ENCODE measurements at regions not wholly inside any gene's neighbourhood (a gene's known extent, or its start where the extent isn't known, plus 50 kb on each side); places are given as distances from the start of the nearest gene placed in this dataset.
"Not testable (repeated sequence)": the region's sequence is repeated elsewhere in the genome, so short reads cannot be mapped to it uniquely, and the experiment has no call there.

GRCh38 chrX:125236955-125237354, 82.7 kb upstream of the TEX13C start (continued):
- TF ChIP-seq PATZ1 (CRISPR knock-in tag; IDR thresholded peaks at IDR 0.05; ENCODE audit: borderline replicate concordance): no peak
- TF ChIP-seq, protein P1, sequence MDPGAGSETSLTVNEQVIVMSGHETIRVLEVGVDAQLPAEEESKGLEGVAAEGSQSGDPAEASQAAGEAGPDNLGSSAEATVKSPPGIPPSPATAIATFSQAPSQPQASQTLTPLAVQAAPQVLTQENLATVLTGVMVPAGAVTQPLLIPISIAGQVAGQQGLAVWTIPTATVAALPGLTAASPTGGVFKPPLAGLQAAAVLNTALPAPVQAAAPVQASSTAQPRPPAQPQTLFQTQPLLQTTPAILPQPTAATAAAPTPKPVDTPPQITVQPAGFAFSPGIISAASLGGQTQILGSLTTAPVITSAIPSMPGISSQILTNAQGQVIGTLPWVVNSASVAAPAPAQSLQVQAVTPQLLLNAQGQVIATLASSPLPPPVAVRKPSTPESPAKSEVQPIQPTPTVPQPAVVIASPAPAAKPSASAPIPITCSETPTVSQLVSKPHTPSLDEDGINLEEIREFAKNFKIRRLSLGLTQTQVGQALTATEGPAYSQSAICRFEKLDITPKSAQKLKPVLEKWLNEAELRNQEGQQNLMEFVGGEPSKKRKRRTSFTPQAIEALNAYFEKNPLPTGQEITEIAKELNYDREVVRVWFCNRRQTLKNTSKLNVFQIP (CRISPR knock-in tag; IDR thresholded peaks at IDR 0.05; ENCODE audit: borderline replicate concordance, low read depth): no peak

- ATAC-seq: no peak
- TF ChIP-seq, protein P2, sequence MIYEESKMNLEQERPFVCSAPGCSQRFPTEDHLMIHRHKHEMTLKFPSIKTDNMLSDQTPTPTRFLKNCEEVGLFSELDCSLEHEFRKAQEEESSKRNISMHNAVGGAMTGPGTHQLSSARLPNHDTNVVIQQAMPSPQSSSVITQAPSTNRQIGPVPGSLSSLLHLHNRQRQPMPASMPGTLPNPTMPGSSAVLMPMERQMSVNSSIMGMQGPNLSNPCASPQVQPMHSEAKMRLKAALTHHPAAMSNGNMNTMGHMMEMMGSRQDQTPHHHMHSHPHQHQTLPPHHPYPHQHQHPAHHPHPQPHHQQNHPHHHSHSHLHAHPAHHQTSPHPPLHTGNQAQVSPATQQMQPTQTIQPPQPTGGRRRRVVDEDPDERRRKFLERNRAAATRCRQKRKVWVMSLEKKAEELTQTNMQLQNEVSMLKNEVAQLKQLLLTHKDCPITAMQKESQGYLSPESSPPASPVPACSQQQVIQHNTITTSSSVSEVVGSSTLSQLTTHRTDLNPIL (CRISPR knock-in tag; IDR thresholded peaks at IDR 0.05; ENCODE audit: low read depth): no peak
- TF ChIP-seq BACH2 (CRISPR knock-in tag; IDR thresholded peaks at IDR 0.05; ENCODE audit: borderline replicate concordance): no peak
- no peak for TF ChIP-seq ISL1 (CRISPR knock-in tag; IDR thresholded peaks at IDR 0.05)
- TF ChIP-seq CSRNP3 (CRISPR knock-in tag; IDR thresholded peaks at IDR 0.05): no peak
- TF ChIP-seq, protein P1 (CRISPR knock-in tag; IDR thresholded peaks at IDR 0.05; ENCODE audit: borderline replicate concordance, low read depth): no peak
- no peak for TF ChIP-seq OSR1 (CRISPR knock-in tag; IDR thresholded peaks at IDR 0.05)
Measured at GRCh38 chrX:125248931-125249330, 70.7 kb upstream of the TEX13C start.

- ATAC-seq: not testable (repeated sequence)
Measured at GRCh38 chrX:125255759-125256158, 63.9 kb upstream of the TEX13C start.

DNA sequence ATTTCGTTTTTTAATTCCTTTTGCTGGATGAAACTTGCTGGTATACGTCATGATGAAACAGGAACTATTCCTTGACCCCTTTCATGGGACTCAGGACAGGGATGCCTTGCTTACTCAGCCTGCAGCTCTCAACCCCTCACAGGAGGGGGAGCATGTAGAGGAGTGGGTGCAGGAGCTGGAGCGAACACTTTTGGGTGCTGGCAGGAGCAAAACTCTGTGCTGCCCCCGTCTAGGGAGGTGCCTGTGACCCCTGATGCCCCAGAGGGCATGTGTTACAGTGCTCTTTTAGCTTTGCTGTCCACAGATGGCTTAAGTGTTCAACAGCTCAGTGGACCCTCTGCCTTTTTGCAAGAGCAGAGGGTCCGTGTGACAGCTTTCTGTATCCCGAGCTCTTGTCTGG, 56.8 kb upstream of the TEX13C start:
- ATAC-seq: no peak
- no peak for TF ChIP-seq SNAI2 (CRISPR knock-in tag; IDR thresholded peaks at IDR 0.05)
- TF ChIP-seq, protein P3, sequence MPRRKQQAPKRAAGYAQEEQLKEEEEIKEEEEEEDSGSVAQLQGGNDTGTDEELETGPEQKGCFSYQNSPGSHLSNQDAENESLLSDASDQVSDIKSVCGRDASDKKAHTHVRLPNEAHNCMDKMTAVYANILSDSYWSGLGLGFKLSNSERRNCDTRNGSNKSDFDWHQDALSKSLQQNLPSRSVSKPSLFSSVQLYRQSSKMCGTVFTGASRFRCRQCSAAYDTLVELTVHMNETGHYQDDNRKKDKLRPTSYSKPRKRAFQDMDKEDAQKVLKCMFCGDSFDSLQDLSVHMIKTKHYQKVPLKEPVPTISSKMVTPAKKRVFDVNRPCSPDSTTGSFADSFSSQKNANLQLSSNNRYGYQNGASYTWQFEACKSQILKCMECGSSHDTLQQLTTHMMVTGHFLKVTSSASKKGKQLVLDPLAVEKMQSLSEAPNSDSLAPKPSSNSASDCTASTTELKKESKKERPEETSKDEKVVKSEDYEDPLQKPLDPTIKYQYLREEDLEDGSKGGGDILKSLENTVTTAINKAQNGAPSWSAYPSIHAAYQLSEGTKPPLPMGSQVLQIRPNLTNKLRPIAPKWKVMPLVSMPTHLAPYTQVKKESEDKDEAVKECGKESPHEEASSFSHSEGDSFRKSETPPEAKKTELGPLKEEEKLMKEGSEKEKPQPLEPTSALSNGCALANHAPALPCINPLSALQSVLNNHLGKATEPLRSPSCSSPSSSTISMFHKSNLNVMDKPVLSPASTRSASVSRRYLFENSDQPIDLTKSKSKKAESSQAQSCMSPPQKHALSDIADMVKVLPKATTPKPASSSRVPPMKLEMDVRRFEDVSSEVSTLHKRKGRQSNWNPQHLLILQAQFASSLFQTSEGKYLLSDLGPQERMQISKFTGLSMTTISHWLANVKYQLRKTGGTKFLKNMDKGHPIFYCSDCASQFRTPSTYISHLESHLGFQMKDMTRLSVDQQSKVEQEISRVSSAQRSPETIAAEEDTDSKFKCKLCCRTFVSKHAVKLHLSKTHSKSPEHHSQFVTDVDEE (CRISPR knock-in tag; IDR thresholded peaks at IDR 0.05): no peak
- TF ChIP-seq ARNTL (CRISPR knock-in tag; IDR thresholded peaks at IDR 0.05; ENCODE audit: borderline replicate concordance, low read depth): no peak
- no peak for TF ChIP-seq TCF4 (CRISPR knock-in tag; IDR thresholded peaks at IDR 0.05; ENCODE audit: borderline replicate concordance)
- no peak for TF ChIP-seq TOX (CRISPR knock-in tag; IDR thresholded peaks at IDR 0.05; ENCODE audit: borderline replicate concordance)
- TF ChIP-seq PPARA (CRISPR knock-in tag; IDR thresholded peaks at IDR 0.05; ENCODE audit: borderline replicate concordance): no peak
- TF ChIP-seq, protein P2 (CRISPR knock-in tag; IDR thresholded peaks at IDR 0.05; ENCODE audit: low read depth): no peak
- TF ChIP-seq ZC3H10 (CRISPR knock-in tag; IDR thresholded peaks at IDR 0.05): no peak
- TF ChIP-seq ESRRG (CRISPR knock-in tag; IDR thresholded peaks at IDR 0.05): no peak
- no peak for TF ChIP-seq BACH2 (CRISPR knock-in tag; IDR thresholded peaks at IDR 0.05; ENCODE audit: borderline replicate concordance)
- TF ChIP-seq GLIS3 (CRISPR knock-in tag; IDR thresholded peaks at IDR 0.05): no peak
- no peak for TF ChIP-seq ZNF8 (CRISPR knock-in tag; IDR thresholded peaks at IDR 0.05)
- TF ChIP-seq ZNF70 (CRISPR knock-in tag; IDR thresholded peaks at IDR 0.05): no peak
- no peak for TF ChIP-seq OSR1 (CRISPR knock-in tag; IDR thresholded peaks at IDR 0.05)
- TF ChIP-seq, protein P1 (CRISPR knock-in tag; IDR thresholded peaks at IDR 0.05; ENCODE audit: borderline replicate concordance, low read depth): no peak

Data from SK-N-SH treated with all-trans-retinoic acid at 6 μM for 48 hours (cell line).